ENCODE measurements at regions not wholly inside any gene's neighbourhood (a gene's known extent, or its start where the extent isn't known, plus 50 kb on each side); places are given as distances from the start of the nearest gene placed in this dataset.

DNA sequence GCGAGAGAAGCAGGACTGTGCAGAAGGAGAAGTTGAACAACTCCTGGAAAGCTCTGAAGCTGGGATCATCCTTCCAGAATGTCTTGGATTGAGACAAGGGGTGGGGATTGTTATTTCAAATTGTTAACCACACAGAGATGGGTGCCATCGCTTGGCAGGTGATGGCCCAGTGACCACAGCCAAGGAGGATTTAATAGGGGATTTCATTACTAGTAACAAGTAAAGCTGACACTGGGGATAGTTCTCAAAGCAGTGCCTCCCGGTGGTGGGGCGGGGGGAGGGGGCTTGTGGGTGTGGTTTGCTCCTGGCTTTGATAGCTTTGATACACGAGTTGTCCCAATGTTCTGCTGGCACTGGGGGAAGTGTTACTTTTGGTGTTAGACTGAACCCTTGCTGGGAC lies 59.2 kb downstream of the ZNF503 start:
- TF ChIP-seq, protein P1, sequence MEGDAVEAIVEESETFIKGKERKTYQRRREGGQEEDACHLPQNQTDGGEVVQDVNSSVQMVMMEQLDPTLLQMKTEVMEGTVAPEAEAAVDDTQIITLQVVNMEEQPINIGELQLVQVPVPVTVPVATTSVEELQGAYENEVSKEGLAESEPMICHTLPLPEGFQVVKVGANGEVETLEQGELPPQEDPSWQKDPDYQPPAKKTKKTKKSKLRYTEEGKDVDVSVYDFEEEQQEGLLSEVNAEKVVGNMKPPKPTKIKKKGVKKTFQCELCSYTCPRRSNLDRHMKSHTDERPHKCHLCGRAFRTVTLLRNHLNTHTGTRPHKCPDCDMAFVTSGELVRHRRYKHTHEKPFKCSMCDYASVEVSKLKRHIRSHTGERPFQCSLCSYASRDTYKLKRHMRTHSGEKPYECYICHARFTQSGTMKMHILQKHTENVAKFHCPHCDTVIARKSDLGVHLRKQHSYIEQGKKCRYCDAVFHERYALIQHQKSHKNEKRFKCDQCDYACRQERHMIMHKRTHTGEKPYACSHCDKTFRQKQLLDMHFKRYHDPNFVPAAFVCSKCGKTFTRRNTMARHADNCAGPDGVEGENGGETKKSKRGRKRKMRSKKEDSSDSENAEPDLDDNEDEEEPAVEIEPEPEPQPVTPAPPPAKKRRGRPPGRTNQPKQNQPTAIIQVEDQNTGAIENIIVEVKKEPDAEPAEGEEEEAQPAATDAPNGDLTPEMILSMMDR (IDR thresholded peaks at IDR 0.05; ENCODE audit: control extremely low read depth in 1 of 3, insufficient read depth in 1 of 3, low read depth in 1 of 3, low read length in 3 of 3) = no peak
- no peak for TF ChIP-seq SUZ12 (IDR thresholded peaks at IDR 0.05; ENCODE audit: low read length)
- TF ChIP-seq, protein P2, sequence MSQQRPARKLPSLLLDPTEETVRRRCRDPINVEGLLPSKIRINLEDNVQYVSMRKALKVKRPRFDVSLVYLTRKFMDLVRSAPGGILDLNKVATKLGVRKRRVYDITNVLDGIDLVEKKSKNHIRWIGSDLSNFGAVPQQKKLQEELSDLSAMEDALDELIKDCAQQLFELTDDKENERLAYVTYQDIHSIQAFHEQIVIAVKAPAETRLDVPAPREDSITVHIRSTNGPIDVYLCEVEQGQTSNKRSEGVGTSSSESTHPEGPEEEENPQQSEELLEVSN (IDR thresholded peaks at IDR 0.05) = no peak
- TF ChIP-seq CREB1 (IDR thresholded peaks at IDR 0.05) = no peak
- TF ChIP-seq POLR2A (IDR thresholded peaks at IDR 0.05; ENCODE audit: control extremely low read depth in 1 of 2, low read depth in 2 of 2, low read length in 2 of 2) = no peak
- no peak for TF ChIP-seq EZH2 (IDR thresholded peaks at IDR 0.05; ENCODE audit: low read depth, low read length, severe bottlenecking)
- TF ChIP-seq CHD1 (IDR thresholded peaks at IDR 0.05; ENCODE audit: low read depth, low read length) = no peak
- TF ChIP-seq ZNF274 (IDR thresholded peaks at IDR 0.05; ENCODE audit: borderline replicate concordance, extremely low read depth, low read length) = no peak
- TF ChIP-seq BRCA1 (IDR thresholded peaks at IDR 0.05; ENCODE audit: low read depth, low read length) = no peak
- TF ChIP-seq SRF (IDR thresholded peaks at IDR 0.05; ENCODE audit: low read depth, low read length) = no peak
- no peak for TF ChIP-seq SP2 (IDR thresholded peaks at IDR 0.05; ENCODE audit: low read length)
- no peak for TF ChIP-seq EGR1 (IDR thresholded peaks at IDR 0.05; ENCODE audit: borderline replicate concordance, low read depth, low read length)
